CD4-positive, alpha-beta T cell treated with Interleukin-17A for 1 hour (primary cell): ENCODE measurements at regions not wholly inside any gene's neighbourhood (a gene's known extent, or its start where the extent isn't known, plus 50 kb on each side); places are given as distances from the start of the nearest gene placed in this dataset.

Experiments used
- DNase-seq: peaks from one replicate; pipeline ENCODE4 v3.0.0-alpha.2; 2020

DNA sequence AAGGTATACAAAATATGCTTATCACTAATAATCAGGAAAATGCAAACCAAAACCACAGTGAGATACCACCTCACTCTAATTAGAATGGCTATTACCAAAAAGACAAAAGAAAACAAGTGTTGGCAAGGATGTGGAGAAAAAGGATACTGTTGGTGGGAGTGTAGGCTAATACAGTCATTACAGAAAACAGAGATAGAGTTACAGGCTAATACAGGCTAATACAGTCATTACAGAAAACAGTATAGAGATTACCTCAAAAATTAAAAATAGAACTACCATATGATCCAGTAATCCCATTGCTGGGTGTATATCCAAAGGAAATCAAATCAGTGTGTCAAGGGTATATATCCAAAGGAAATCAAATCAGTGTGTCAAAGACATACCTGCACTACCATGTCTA, 238.4 kb downstream of the PLPP3 start:
- DNase-seq, result no peak

DNA sequence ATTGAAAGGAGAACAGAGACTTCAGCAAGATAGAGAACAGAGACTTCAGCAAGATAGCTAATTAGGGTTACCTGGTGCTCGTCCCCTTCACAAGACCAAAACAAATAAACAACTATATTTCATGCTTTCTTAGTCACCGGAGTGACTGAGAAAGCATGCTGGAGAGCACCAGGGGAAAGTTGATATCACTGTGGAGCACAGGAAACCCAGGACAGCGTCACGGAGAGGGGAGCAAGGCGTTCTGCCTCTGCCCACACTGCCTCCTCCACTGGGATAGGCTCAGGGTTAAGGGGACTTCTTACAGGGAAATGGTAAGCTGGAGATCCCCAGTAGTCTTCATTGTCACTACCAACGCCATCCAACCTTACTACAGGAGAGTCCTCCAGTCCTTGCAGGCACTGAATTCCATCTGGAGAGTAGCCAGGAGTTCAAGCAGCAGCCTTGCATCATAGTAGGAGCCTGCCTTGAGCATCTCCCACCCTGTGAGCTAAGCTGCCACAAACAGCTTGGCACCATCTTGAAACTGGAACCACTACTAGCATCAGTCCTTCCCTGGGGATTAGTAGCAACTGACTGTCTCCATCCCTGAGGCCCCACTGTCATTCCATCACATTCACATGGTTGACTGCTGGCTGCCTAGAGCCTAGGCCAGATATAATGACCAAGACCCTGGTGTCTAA, 239.4 kb downstream of the PLPP3 start:
- no peak for DNase-seq

DNA sequence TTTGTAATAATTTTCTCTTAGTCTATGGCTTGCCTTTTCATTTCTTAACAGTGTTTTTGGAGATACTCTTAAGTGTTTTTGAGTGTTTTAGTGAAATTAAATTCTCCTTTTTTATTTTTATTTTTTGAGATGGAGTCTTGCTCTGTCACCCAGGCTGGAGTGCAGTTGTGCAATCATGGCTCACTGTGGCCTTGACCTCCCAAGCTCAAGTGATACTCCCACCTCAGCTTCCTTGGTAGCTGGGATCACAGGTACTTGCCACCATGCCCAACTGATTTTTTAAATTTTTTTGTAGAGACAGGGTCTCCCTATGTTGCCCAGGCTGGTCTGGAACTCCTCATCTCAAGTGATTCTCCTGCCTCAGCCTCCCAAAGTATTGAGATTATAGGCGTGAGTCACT, 240.3 kb downstream of the PLPP3 start:
- no peak for DNase-seq

DNA sequence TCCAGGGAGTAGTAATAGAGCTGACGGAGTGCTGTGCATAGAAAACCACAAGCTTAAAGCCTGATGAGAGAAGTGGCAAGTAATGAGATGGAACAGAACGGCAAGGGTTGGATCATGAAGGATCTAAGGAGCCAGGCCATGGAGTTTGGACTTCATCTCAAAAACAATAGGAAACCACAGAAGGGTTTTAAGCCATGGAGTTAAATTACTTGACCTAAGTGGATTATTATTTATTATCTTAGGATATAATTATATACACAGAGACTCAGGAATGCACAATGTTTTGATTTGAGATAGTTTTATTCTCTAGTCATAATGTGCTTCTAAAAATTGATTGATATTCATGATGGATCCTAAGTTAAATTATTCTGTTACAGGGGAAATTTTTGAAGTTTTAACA, 242.4 kb downstream of the PLPP3 start:
- no peak for DNase-seq

DNA sequence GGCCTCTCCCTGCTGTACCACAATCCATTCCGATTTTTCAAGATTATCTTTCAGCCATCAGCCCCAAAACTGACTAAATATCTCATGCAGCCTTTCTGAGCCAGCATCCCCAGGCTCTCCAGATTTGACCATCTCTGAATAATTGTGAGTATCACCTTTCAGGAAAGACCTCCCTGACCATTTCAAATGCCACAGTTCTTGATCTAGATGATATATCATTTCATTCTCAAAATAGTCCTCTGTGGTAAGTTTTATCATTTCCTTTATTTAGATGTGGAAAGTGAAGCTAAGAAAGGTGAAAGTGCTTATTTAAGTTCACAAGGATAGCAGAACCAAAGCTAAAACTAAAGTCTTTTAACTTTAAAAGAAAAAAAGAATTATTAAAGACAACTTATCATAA, 244.0 kb downstream of the PLPP3 start:
- no peak for DNase-seq

DNA sequence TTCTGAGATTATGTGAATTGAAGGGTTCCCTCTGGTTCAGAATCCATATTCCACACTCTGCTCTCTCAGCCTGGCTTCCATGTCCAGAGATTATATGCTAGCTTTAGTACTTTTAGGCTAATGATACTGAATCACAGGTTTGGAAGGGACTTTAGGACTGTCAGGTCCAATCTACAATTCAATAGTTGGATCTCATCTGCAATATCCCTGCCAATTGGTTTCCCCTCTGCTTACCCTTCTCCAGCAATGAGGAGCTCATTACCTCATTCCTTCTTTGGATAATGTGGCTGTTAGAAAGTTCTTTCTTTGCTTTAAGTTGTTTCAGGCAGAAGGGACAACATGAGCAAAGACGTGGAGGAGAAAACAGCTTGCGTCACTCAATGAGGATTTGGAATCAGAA, 245.3 kb downstream of the PLPP3 start:
- DNase-seq, result no peak

DNA sequence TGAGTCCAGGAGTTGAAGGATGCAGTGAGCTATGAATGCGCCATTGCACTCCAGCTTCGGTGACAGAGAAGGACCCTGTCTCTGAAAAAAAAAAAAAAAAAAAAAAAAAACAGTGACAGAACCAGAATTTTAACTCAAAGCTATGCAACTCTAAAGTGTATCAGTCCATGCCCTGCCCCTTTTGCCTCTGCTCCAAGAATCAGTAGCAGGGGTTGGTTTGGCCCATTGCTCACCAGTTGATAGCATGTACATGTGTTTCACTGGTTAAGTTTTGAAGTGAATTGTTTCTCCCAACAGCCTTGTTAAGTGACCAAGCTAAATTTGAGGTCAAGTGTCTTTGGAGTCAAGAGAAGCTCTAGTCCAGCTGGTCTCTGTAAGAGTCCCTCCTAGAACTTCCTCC, 245.9 kb downstream of the PLPP3 start:
- no peak for DNase-seq

DNA sequence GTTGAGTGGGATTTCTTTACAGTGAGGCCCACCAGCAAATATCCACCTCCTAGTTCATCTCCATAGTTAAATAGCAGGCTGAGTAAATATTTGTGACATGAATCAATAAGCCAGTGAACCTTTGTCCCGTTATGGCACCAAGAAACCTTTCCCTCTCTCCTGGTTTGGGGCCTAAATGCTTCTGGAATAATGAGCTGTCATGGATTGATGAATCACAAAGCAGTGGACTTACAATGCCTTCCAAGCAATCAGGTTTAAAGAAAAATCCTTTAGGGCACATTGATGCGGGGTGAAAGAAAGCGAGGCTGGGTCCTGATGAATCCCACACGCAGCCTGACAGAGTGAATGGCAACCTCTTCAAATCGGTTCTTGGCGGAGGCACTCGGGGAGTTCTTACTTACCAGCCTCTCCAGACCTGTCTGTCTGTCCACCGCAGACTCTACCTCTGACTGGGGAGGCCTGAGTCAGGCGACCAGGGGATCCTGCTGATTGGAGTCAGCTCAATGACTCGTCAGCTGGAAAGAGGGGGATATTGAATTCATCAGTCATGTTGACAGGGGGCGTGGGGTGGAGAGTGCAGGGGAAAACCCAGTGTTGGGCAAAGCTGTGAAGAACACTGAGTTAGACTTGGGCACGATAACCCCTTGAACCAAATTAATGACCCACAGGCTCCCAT, 247.3 kb downstream of the PLPP3 start:
- no peak for DNase-seq

DNA sequence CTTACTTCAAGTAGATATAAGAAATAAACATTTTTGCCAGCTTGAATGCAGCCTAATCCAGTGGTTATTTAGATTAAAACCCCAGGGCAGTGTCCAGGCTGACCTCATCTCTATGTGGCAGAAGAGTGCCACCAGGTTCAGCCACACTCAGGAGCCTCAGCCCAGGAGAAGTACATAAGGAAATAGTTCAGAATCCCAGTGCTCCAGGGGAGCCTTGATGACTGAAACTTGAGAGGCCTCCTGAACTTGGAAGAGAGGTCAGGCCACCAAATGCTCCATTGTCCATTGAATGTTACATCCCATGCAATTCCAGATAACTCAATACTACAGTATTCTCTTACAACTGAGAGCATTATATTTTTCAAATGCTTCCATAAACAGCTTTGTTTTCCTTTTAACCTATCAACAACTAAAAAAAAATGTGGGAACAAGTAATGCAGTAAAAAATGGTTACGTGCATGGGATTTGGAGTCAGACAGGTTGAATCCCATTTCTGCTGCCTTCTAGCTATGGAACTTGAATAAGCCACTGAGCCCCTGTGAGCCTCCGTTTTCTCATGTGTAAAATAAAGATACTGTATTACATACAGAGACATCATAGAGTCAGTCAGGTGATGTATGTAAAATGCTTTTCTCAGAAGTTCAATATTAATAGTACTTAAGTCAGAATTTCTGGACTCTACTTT, 248.0 kb downstream of the PLPP3 start:
- no peak for DNase-seq

DNA sequence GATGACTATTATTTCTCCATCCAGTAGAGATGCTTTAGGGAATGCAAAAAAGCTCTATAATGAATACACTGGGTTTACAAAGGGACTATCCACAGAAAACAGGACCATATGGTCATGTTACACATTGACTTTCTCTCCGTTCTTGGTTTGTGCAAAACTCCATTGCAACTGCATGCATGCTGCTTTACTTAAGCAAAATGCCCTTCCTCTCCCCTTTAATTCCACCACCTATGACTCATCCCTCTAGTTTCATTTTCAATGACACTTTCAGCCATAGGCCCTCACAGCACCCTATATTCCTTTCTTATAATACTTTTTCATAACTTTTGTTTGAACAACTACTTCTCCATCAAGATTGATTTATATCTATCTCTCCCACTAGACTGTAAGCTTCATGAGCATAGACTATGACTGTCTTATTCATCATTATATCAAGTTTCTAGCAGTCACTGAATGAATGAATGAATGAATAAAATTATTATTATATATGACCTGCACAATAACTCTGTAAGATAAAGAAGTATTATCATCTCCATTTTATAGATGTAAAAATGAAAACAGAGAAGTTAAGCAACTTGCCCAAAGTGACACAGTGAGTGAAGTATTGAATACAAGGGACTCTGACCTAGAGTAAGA, 248.9 kb downstream of the PLPP3 start:
- no peak for DNase-seq

DNA sequence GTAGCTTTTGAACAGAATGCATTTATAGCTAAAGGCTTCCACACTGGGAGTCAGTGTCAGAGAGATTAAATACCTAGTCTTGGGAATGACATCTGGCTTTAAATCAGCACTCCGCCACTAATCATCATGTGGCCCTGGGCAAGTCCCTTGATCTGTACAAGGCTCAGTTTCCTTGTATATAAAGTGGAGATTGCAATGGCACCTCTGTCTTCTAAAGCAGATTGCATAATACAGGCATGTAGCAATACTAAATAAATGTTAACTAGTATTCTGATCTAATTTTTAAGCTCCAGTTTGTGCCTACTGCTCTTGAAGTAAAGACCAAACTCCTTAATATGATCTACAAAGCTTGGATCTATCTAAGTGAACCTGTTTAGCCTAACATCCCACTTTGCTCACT, 249.4 kb downstream of the PLPP3 start:
- no peak for DNase-seq

DNA sequence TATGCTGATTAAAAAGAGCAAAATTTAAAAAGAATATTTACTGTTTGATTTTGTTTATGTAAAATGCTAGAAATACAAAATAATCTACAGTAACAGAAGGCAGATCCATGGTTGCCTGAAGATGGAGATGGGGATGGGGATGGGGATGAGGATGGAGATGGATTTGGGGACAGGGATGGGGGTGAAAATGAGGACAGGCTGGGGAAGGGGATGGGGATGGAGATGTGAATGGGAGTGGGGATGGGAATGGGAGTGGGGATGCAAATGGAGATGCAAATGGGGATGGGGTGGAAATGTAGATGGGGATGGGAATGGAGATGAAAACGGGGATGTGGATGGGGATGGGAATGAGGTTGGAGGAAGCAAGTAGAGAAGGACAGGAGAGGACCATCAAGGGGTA, 252.2 kb downstream of the PLPP3 start:
- DNase-seq, result no peak

DNA sequence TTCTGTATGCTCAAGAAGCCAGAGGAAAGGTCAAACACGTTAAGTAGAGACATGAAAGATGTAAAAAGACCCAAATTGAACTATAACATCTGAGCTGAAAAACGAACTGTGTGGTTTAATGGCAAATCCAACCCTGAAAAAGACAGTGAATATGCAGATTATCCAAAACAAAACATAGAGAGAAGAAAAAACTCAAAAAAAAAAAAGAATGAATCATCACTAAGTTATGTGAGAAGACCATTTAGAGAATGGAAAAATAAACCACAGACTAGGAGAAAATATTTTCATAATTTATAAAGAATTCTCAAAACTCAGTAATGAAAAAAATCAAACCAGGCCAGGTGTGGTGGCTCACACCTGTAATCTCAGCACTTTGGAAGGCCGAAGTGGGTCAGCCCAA, 253.3 kb downstream of the PLPP3 start:
- DNase-seq, result no peak

DNA sequence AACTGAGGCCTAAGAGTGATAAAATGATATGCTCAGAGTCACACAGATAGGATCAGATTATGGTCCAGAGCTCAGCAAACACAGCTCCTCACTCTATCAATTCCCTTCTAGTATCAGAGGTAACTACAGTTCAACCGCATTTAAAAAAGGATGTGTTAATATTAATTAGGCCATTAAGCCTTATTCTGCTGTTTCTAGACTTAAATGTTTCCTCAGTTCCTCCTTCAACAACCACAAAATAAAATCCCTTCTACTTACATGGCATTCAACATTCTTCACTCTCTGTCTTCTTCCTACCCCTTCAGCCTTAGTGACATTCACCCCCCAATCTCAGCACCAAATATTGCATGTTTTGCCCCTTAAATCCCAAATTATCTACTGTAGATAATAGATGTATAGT, 254.9 kb downstream of the PLPP3 start:
- no peak for DNase-seq

DNA sequence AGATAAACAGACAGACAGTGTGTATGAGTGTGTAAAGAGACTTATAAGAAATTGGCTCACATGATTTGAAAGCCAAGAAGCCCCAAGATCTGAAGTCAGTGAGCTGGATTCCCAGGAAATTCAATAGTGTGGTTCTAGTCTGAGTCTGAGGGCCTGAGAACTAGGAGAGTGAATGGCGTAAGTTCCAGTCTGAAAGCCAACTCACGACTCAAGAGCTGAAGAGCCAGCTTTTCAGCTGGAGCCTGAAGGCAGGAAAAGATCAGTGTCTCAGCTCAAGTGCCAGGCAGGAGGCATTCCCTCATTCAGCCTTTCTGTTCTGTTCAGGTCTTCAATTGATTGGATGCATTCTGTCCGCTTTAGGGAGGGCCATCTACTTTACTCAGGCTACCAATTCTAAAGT, 257.2 kb downstream of the PLPP3 start:
- no peak for DNase-seq

DNA sequence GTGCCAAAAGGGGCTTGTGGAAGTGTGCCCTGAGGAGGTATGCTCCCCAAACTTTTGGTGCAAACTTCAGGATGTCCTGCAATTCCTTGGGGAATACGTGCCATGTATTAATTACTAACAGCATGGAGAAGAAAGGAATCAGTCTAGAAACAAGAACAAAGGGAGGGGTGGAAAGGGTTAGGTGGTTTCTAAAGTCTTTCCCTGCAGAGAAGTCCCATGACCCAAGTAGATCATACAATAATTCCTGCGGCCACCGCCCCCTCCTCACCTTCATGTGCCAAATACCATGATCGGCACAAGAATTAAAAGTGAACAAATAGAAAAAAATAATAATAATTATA, 258.2 kb downstream of the PLPP3 start:
- no peak for DNase-seq

DNA sequence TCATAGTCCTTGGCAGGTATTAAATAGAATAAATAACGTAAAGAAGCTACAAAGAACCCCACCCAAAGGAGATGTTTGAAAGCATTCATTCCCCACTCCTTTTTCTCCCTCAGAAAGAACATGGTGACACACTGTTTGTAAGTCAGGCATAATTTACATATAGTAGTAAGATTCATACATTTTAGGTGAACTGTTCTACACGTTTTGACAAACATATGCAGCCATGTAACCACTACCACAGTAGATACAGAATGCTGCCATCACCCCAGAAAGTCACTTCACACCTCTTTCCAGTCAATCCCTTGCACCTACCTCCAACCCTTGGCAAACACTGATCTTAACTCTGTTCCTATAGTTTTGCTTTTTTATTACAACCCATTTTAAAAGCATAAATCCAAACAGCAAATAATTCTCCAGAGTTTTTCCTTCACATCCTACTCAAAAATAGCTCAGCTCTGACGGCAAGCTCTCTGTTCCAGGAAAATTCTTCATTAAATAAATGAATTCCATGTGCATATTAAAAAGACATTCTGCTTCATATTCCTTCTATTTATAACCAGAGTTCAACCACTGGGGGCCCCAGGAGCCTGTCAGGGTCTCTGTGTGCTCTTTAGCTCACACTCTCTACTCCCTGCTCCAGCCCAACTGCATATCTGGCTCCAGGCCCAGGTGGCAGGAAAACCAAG, 258.8 kb downstream of the PLPP3 start:
- DNase-seq, result no peak

DNA sequence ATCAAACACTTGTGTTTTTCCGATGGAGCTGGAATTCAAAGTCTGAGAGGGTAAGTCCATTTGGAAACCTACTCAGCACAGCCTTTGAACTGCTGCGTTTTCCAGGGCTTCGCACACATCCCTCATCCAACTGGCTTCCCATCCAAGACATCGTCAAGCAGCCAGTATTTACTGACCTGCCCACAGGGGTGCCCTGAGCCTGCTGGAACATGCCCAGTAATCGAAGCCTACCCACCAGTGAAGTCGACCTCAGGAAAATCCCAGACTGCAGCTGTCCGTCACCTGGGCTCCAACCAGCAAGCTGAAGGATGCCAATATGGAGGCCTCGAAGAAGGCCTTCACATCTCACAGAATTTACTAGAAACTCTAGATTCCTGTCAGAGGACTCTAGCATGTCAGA, 261.6 kb downstream of the PLPP3 start:
- DNase-seq, result no peak

DNA sequence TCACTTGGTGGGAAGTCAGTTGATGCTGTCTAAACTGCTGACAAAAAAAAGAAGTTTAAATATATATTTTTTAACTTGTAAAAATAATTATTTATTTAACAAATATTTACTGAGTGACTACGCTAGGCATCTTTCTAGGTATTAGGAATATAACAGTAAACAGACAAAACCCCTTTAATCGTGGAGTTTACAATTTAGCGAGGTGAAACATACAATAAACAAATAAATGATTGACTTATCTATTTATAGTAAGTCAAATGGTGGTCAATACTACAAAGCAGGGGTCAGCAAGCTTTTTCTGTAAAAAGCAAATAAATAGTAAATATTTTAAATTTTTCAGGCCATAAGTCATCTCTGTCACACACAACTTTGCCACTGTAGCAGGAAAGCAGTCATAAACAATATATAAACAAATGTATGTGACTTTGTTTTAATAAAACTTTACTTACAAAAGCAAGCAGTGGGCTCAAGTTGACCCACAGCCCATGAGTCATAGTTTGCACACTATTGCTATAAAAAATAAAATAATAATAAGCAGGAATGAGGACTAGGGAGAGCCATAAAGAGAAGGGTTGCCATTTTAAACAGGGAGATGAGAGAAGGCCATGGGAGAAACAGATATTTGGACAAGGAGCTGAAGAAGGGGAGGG, 263.9 kb downstream of the PLPP3 start:
- DNase-seq, result no peak

DNA sequence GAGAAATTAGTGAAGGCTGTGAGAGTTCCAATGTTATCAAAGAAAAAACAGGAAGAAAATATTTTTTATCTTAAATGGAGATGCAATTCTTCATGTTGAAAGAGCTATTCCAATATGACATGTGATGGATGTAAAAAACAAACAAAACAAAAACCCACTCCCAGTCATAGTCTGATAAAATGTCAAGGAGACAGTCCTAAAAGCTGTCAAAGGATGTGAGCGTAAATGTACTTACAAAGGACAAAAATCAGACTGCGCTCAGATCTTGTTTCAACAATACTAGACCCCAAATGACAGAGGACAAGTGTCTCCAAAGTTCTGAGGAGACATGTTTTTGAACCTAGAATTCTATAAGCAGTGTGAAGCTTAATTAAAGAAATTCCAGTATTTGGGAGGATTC, 265.8 kb downstream of the PLPP3 start:
- no peak for DNase-seq

DNA sequence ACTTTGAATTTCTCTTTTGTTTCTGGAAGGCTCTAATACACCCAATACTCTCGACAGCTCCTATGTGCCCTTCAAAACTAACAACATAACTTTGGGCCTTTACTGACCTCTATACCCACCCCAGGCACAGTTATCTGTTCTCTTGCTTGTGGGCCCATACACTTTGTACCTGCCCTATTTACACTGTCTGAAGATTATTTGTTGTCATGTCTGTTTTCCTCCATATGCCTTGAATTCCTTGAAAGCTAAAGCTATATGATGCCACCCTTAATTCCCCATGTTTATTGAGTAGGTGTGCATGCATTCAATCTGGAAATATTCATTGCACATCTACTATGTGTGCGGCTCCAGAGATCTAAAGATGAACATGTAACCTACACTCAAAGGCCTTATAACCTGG, 267.6 kb downstream of the PLPP3 start:
- no peak for DNase-seq

DNA sequence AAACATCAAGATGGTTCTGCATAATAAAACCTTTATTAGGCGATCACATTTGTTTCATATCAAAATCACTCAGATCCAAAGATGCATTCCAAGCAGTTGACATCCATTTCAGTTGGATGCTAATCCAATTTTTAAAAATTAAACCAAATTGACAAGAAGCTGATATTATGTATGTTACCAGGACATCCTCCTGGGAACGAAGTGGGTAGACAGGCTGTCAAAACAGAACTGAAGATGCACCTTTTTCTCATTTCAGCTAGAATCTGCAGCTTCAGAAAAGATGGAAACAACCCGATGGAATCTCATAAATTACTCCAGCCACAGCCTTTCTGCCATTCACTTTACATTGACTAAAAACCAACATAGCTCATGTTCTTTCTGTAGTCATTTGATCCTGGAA, 268.4 kb downstream of the PLPP3 start:
- DNase-seq, result no peak

DNA sequence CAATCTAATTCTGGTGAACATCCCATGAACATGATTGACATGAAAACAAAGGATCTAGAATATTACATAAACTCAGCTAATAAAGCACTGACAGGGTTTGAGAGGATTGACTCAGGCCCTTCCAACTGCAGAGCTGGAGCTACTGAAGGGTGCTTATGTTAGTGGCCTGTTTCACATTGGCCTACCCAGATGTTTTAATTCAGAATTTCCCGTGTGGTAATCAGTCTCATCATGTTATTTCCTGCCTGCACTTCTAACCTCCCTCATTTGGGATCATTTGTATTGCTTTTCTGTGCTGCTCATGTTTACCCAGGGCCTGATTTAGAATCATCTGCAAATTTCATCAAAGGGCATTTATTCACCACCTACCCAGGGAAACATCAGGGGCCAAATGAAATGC, 270.3 kb downstream of the PLPP3 start:
- no peak for DNase-seq
